Hepatocyte (in vitro differentiated cells): ENCODE measurements at regions not wholly inside any gene's neighbourhood (a gene's known extent, or its start where the extent isn't known, plus 50 kb on each side); places are given as distances from the start of the nearest gene placed in this dataset.

Experiments used
- DNase-seq: peaks from one replicate; pipeline ENCODE4 v3.0.0-alpha.2; 2016; ENCODE audit warnings: low spot score
- H2AFZ ChIP-seq: fragments of 200-600 bp; sonication (generic); 2 replicates; pipeline ENCODE4 v1.6.0; 2016; ENCODE audit warnings: antibody characterized with exemption, mild to moderate bottlenecking
- H3K27ac ChIP-seq: fragments of 200-600 bp; sonication (generic); 2 replicates; pipeline ENCODE4 v1.5.1; 2016; ENCODE audit warnings: mild to moderate bottlenecking
- H3K27me3 ChIP-seq: fragments of 200-600 bp; sonication (generic); 2 replicates; pipeline ENCODE4 v1.6.1; 2016
- H3K36me3 ChIP-seq: fragments of 200-600 bp; sonication (generic); replicated peaks from 2 replicates; pipeline ENCODE4 v1.5.1; 2016; ENCODE audit warnings: low read depth; ENCODE audit not compliant: insufficient read depth
- H3K4me1 ChIP-seq: fragments of 200-600 bp; sonication (generic); 2 replicates; pipeline ENCODE4 v1.5.1; 2016; ENCODE audit warnings: mild to moderate bottlenecking, moderate library complexity; ENCODE audit not compliant: insufficient read depth
- H3K4me2 ChIP-seq: fragments of 200-600 bp; sonication (generic); 2 replicates; pipeline ENCODE4 v1.6.0; 2016
- H3K4me3 ChIP-seq: fragments of 200-600 bp; sonication (generic); 2 replicates; pipeline ENCODE4 v1.5.1; 2016; ENCODE audit warnings: mild to moderate bottlenecking
- H3K79me2 ChIP-seq: fragments of 200-600 bp; sonication (generic); 2 replicates; pipeline ENCODE4 v1.6.0; 2017; ENCODE audit warnings: mild to moderate bottlenecking
- H3K9me2 ChIP-seq: fragments of 200-600 bp; sonication (generic); replicated peaks from 2 replicates; pipeline ENCODE4 v1.6.0; 2017; ENCODE audit warnings: mild to moderate bottlenecking; ENCODE audit not compliant: insufficient read depth
- H3K9me3 ChIP-seq: fragments of 200-600 bp; sonication (generic); 2 replicates; pipeline ENCODE4 v1.5.1; 2016; ENCODE audit warnings: low read depth, mild to moderate bottlenecking
- H4K20me1 ChIP-seq: fragments of 200-600 bp; sonication (generic); 2 replicates; pipeline ENCODE4 v1.6.0; 2016; ENCODE audit warnings: mild to moderate bottlenecking; ENCODE audit not compliant: insufficient read depth, poor library complexity, severe bottlenecking
- CTCF ChIP-seq: fragments of 200-600 bp; sonication (generic); IDR thresholded peaks from 2 replicates; pipeline ENCODE4 v1.5.1; 2016; ENCODE audit warnings: antibody characterized with exemption, mild to moderate bottlenecking; ENCODE audit not compliant: poor library complexity
- EZH2 ChIP-seq: fragments of 200-600 bp; sonication (generic); IDR thresholded peaks from 2 replicates; pipeline ENCODE4 v1.6.1; 2016; ENCODE audit warnings: antibody characterized with exemption, mild to moderate bottlenecking, borderline replicate concordance
- EZH2phosphoT487 ChIP-seq: fragments of 200-600 bp; sonication (generic); IDR thresholded peaks from one replicate; pipeline ENCODE4 v1.6.1; 2018; ENCODE audit warnings: antibody characterized with exemption, mild to moderate bottlenecking, low read depth, moderate library complexity; ENCODE audit not compliant: unreplicated experiment, severe bottlenecking
- WGBS: methylation state at CpG from one replicate; pipeline ENCODE4 v1.1.6; 2016; ENCODE audit warnings: low lambda C conversion rate; ENCODE audit errors: missing lambda C conversion rate; 5-methylcytosine and 5-hydroxymethylcytosine counted together

- Histone ChIP-seq H3K4me2 (no peak overlapping the region), H3K9me2 (no peaks in the 10 kb centered on the region), H2AFZ (no peak overlapping the region), H4K20me1 (no peaks in the 10 kb centered on the region), H3K4me3 (no peak overlapping the region), H3K9me3 (no peaks in the 10 kb centered on the region), H3K36me3 (no peaks in the 10 kb centered on the region), H3K4me1 (no peaks in the 10 kb centered on the region), H3K79me2 (no peaks in the 10 kb centered on the region), H3K27ac (no peak overlapping the region), H3K27me3 (no peaks in the 10 kb centered on the region)
- 94% methylated on average over 3 of the region's 3 CpGs for WGBS
- no peak for DNase-seq
- TF ChIP-seq EZH2phosphoT487, result no peak
These were observed 183.3 kb downstream of the UTP18 start for GRCh38 chr17:51443646-51444045.

GRCh38 chr17:51445946-51446345 lies 185.6 kb downstream of the UTP18 start:
- Histone ChIP-seq H3K4me1 (no peaks in the 10 kb centered on the region), H3K9me2 (no peaks in the 10 kb centered on the region), H3K4me3 (no peak overlapping the region), H2AFZ (no peak overlapping the region), H3K27ac (no peak overlapping the region), H4K20me1 (no peaks in the 10 kb centered on the region), H3K79me2 (no peaks in the 10 kb centered on the region), H3K9me3 (no peaks in the 10 kb centered on the region), H3K36me3 (no peaks in the 10 kb centered on the region), H3K4me2 (no peak overlapping the region), H3K27me3 (no peaks in the 10 kb centered on the region)
- TF ChIP-seq EZH2 (no peak), CTCF (no peak), EZH2phosphoT487 (no peak)
- 79% methylated on average over 4 of the region's 4 CpGs for WGBS
- DNase-seq, result no peak

- 97% methylated on average over 1 of the region's 1 CpG for WGBS
- Histone ChIP-seq H3K36me3 (no peaks in the 10 kb centered on the region), H3K4me2 (no peak overlapping the region), H3K9me2 (no peaks in the 10 kb centered on the region), H3K27ac (no peak overlapping the region), H3K4me1 (no peaks in the 10 kb centered on the region), H3K4me3 (no peak overlapping the region), H3K79me2 (no peaks in the 10 kb centered on the region), H3K27me3 (no peaks in the 10 kb centered on the region), H3K9me3 (no peaks in the 10 kb centered on the region), H4K20me1 (no peaks in the 10 kb centered on the region), H2AFZ (no peak overlapping the region)
- TF ChIP-seq CTCF, result no peak
- DNase-seq, result no peak
These were observed 194.2 kb downstream of the UTP18 start for GRCh38 chr17:51454456-51454978.

GRCh38 chr17:51455211-51455610 lies 194.9 kb downstream of the UTP18 start:
- Histone ChIP-seq H3K27ac (no peak overlapping the region), H3K36me3 (no peaks in the 10 kb centered on the region), H4K20me1 (no peaks in the 10 kb centered on the region), H3K79me2 (no peaks in the 10 kb centered on the region), H3K9me3 (no peaks in the 10 kb centered on the region), H3K27me3 (no peaks in the 10 kb centered on the region), H2AFZ (no peak overlapping the region), H3K4me1 (no peaks in the 10 kb centered on the region), H3K4me2 (no peak overlapping the region), H3K9me2 (no peaks in the 10 kb centered on the region), H3K4me3 (no peak overlapping the region)
- no peak for DNase-seq
- TF ChIP-seq CTCF, result no peak
- TF ChIP-seq EZH2phosphoT487, result no peak
- no peak for TF ChIP-seq EZH2
